ENCODE measurements at regions not wholly inside any gene's neighbourhood (a gene's known extent, or its start where the extent isn't known, plus 50 kb on each side); places are given as distances from the start of the nearest gene placed in this dataset.

DNA sequence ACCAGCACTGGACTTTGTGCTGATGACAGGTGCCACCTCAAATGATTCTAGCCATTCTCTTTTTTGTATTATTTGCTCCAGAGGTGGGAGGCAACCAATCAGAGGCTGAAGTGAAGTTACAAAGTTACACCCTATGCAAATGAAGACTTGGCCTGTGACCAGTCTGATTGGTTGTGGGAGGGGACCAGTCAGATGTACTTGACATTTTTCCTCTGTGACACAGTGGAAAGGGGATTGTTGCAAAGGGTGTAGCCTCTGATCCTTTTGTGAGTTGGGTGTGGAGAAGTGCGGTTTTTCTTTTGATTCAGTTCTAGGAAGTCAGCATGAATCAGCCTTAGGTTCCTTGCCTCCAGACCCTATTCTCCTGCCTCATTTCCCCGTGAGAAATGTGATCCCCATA lies 244.0 kb downstream of the ARL6IP6 start:
- DNase-seq, result no peak

DNA sequence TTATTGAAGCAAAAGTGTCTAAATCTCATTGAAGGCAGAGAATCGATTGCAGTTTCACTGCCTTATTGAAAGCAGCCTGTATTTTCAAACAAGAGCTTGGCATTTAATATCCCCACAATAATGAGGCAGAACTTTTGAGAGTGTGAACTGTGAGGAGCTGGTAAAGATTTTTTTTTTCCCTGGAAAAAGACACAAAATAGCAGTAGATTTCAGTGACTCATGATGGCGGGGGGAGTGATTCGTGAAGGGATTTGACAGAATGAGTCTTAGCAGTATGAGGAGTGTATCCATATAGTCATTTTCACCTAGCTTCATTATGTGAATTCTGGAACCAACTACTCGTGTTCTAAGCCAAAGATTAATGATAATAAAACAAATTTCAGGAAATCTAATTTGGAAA lies 242.9 kb downstream of the ARL6IP6 start:
- DNase-seq, result no peak

DNA sequence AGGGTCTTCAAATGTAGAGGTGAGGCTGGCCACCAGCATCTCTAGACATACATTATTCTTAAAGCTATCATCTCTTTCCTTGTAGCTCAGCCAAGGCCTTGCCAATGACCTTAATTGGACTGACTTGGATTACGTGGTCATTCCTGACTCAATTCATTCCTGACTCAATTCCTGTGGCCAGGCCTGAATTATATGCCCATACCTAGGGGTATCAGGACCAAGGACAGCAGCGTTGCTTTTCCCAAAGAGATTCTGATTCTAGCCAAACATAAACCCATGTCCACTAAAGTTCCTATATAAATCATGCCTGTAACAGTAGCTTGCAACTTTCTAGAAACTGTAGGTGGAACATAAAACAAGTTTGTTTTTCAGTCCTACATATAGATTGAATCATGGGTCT lies 231.7 kb downstream of the ARL6IP6 start:
- no peak for DNase-seq

DNA sequence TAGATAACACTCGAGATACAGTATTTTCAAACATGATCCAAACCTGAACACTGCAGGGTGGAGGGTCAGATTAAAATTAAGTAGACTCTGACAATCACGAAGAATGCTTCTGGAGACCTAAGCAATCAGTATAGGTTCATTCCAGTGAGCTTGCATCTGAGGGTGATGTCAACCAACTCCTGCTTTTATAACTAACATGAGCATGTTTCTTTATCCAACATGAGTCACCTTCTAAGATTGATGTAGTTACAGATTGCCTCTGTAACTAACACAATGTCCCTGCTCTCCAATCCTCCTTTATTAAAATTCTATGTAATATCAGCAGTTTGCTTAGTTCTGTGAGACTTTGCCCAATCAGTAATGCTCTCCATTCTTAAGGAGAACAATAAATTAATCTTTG lies 225.7 kb downstream of the ARL6IP6 start:
- no peak for DNase-seq

GRCh38 chr2:152942940-152943440 lies 224.6 kb downstream of the ARL6IP6 start:
- DNase-seq, result no peak

GRCh38 chr2:152930501-152930900 lies 212.1 kb downstream of the ARL6IP6 start:
- no peak for DNase-seq

DNA sequence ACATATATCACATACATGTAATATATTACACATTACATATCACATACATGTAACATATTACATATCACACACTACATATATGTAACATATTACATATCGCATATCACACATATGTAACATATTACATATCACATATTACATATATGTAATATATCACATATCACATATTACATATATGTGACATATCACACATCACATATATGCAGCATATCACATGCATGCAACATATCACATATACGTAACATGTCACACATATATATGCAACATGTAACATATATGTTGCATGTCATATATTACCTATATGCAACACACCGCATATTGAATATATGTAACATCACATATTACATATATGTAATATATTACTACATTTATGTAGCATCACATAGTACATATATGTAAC lies 211.2 kb downstream of the ARL6IP6 start:
- no peak for DNase-seq

DNA sequence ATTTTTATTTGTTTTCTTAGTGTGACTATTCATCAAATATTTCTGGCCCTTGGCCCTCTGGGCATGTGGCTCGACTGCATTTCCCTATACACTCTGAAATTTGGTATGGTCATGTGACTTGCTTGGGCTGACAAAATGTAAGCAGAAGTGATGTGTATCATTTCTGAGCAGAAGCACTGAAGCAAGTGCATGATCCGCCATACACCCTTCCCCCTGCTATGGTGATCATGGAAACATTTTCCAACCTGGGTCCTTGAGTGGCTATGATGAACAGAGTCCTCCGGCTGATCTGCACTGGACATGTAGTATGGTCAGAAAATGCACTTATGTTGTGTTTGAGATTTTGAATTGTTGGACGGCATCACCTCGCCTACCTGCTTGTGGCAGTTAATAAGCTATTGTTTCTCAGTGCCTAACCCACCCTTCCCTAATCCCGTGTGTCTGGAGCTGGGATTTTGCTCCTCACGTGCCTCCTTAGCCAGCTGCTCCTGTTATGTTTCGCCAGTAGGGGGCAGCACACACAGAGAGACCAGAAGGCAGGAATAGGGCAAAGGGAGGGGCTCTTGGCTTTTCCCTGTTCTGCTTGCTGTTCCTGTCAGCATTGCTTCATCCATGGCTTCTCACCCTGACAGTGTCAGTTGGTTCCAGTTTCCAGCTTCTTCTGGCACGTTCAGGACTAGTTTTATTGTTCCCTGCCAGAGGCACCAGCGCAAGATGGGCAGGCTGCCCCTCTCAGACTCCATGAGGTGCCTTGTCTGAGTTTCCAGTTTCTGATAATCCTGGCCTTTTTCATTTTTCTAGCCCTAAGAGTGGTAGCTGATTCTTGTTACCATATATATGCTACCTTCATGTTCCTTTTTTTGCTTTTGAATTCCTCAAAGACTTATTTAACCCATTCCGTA lies 207.4 kb downstream of the ARL6IP6 start:
- DNase-seq, result peak in 1 of 2 donors; percentile 16

GRCh38 chr2:152924722-152925121 lies 206.3 kb downstream of the ARL6IP6 start:
- no peak for DNase-seq

- DNase-seq, result no peak
Observed at GRCh38 chr2:152924219-152924618, 205.8 kb downstream of the ARL6IP6 start.

- DNase-seq, result no peak
Observed at GRCh38 chr2:152920846-152921245, 202.4 kb downstream of the ARL6IP6 start.

DNA sequence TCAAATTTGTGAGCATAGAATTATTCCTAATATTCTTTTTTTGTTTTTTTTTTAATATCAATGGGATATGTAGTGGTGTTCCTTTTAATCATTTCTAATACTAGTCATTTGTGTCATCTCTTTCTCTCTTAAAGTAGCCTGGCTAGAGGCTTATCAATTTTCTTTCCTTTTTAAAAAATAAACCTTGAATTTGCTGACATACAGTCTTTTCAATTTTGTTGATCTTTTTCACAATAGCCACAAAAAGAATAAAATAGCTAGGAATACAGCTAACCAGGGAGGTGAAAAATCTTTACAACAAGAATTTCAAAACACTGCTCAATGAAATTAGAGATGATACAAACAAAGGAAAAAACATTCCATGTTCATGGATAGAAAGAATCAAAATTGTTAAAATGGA lies 192.6 kb downstream of the ARL6IP6 start:
- DNase-seq, result no peak

DNA sequence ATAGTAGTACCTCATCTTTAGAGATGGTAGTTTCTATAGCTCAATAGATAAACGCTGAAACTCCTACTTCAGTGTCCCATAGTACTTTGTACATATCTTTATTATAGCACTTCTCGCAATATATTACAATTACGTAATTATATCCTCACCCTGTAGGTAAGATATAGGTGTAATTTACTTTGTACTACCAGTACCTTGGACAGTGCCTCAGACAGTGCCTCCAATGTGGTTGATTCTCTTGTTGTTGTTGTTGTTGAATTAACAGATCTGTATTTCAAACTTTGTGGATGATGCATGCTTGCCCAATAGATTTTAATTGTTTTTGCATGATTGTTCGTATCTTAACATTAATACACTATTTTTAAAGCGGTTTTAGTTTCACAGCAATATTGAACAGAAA lies 188.6 kb downstream of the ARL6IP6 start:
- DNase-seq, result no peak

GRCh38 chr2:152894051-152894450 lies 175.6 kb downstream of the ARL6IP6 start:
- DNase-seq, result no peak

GRCh38 chr2:152890736-152891135 lies 172.3 kb downstream of the ARL6IP6 start:
- DNase-seq, result no peak

DNA sequence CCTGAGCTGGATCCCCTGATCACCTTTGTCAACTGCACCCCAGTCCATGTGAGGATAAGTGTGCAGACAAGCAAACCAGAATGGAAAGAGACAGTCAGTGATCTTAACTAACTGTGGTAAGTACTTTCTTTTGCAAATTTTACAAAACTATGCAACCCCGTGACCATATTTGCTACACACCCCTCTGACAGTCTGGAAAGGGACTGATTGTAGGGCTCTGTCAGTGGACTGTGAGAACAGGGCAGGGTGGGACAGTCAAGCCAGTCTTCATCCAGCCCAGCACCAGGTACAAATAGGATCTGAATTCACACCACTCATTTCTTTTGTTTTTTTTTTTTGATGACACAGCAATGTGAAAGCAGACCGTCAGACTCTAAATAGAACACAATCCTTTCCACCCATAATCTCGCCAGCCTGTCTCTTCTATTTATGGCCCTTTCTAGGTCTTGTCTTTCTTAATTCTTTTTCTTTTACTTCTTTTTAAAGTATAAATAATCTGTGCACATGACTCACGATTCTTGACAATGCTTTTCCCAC lies 165.6 kb downstream of the ARL6IP6 start:
- no peak for DNase-seq

DNA sequence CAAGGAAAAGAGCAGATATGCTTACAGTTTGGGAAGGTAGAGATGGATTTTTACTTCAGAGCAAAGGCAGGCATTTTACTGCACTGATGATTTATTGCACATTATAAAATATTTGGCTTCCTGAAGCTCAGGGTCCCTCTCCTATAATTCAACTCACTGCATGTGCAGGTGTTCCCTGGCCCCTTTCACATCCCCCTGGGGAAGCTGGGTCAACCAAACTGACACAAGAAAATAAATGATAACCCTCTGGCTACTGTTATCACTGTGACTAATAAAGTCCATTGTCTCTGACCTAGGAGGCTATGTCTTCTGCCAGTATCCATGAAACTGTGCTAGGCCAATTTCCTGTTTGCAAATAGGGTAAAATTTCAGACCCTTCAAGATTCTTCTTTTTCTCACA lies 163.1 kb downstream of the ARL6IP6 start:
- DNase-seq, result no peak

GRCh38 chr2:152879275-152879674 lies 160.9 kb downstream of the ARL6IP6 start:
- no peak for DNase-seq

DNA sequence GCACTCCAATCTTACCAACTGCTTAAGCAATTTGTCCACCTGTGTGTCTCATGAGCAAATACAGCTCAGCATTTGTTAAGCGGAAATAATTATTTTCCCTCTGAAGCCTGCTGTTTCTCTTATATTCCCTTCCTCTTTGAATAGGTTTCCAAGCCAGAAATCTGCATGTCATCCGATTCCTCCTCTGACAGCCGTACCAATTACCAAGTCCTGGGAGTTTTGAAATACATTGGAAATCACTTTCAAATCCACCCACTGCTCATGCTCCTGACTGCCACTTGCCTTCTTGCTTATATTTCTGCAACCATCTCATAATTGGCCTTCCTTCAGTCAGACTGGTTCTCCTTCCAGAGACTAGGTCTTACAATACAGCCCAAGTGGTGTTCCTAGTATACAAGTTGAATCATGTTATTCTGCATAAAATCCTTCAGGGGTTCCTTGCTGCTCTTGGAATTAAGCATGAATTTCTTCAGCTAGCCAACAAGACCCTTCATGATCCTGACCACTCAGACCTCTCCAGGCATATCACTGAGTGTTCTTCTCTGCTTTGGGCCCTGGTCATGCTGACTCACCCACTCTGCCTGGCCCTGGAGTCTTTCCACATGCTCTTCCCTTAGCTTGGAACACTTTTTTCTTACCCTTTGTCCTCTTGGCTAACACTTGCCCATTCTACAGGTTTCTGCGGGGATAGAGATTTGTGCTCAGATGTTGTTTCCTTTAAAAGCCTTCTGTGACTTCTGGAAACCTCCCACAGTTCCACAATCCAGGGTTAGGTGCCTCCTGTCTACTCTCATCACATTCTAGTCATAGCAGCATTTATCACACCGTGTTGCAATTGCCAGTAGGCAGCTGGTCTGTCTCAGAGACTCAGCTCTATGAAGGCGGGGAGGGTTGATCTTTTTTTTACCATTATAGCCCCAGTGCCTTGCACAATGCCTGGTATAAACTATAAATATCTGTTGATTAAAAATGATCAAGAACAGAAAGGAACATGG lies 157.6 kb downstream of the ARL6IP6 start:
- DNase-seq, result no peak

GRCh38 chr2:152874955-152875354 lies 156.5 kb downstream of the ARL6IP6 start:
- DNase-seq, result no peak

GRCh38 chr2:152870239-152870638 lies 151.8 kb downstream of the ARL6IP6 start:
- no peak for DNase-seq

GRCh38 chr2:152867397-152867796 lies 149.0 kb downstream of the ARL6IP6 start:
- no peak for DNase-seq

GRCh38 chr2:152864601-152865149 lies 146.3 kb downstream of the ARL6IP6 start:
- no peak for DNase-seq
